Head of caudate nucleus (tissue), 42 donors: ENCODE measurements at regions not wholly inside any gene's neighbourhood (a gene's known extent, or its start where the extent isn't known, plus 50 kb on each side); places are given as distances from the start of the nearest gene placed in this dataset.

Experiments used
- DNase-seq, 42 donors: peaks; one replicate each; pipeline versions ENCODE4 v3.0.0 to v3.0.0-alpha.2; 2020 to 2021; ENCODE audit warnings: mixed read lengths in 7 of 42
- intact Hi-C: fragments of 100-400 bp; cut with DNase I; formaldehyde crosslinking; loops from one replicate; pipeline ENCODE4 v1.15.0; 2022

DNA sequence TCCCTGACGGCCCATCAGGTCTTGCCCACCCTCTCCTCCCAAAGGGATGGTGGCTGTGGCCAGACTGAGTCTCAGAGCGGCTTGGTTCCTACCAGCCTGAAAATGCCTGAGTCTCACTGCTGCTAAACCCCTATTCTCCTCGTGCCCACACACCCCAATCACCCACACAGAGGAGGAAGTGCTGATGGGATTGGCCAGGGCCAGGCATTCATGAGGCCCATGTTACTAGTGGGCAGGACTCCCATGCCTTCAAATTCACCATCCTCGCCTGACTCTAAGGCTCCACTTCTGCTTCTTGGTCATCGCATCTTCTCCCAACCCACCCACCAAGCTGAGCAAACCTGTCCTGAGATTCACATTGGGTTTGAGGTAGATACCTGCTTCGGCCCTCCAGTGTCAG lies 80.1 kb upstream of the CST7 start:
- no peak for DNase-seq
- intact Hi-C loops = no loop called here

DNA sequence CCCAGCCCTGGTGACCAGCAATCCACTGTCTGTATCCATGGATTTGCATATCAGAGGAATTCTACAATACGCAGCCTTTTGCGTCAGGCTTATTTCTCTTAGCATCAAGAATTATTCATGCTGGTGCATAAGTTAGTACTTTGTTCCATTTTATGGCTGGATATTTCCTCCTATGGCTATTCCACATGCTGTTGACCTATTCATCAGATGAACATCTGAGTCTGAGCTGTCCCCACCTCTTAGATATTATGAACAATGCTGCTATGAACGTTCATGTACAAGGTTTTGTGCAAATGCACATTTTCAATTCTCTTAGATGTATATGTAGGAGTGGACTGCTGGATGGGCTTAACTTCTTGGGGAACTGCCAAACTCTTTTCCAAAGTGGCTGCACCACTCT lies 79.0 kb upstream of the CST7 start:
- intact Hi-C loops = no loop called here
- no peak for DNase-seq

DNA sequence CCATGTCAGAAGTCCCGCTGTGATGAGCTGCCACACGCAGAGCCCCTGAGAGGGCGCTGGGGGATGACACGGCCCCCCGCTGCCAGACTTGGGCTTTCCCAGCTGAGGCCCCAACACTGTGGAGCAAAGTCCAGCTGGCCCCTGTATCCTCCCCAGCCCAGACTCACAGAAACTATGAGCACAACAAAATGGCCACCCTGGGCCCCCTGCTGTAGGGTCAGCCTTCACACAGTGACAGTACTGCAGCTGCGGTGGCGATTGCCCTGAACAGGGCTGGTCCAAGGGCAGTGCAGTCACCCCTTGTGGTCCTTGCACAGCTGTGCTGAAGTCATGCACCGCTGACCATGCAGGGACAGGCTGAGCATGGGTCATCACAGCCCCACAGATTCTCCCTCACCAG lies 78.2 kb upstream of the CST7 start:
- intact Hi-C loops = no loop called here
- peak in 1 of 42 donors; percentile 37 for DNase-seq

DNA sequence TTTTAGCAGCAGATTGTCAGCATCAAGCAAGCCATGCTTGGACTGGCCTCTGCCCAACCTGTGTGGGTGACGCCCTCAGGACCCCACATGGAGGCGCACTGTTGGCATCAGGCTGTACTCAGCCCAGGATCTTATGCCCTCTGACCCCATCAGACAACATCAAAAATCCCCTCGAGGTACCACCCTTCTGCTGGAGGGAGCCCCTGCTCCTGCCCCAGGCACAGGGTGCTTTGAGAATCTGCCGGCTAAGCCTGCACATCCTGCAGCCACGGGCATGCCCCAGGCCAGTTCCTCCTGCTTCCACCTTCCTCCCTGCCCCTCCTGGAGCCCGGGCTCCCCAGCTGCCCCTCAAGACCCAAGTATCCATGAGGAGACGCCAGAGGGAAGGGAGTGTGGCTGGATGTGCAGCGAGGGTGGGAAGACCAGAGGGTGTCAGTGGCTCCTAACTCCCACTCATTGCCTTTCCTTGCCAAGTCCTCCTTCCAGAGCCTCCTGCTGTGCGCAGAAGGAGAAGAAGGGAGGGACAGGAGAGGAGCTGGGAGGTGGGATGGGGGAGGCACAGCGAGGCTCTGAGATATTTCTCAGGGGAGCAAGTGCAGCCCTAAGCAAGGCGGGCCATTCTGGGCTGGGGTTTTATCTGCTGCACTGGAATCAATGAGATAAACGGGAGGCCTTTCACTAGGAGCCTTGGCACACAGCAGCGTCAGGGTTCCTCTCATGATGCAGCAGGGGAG lies 77.4 kb upstream of the CST7 start:
- intact Hi-C loops = no loop called here
- DNase-seq = no peak

DNA sequence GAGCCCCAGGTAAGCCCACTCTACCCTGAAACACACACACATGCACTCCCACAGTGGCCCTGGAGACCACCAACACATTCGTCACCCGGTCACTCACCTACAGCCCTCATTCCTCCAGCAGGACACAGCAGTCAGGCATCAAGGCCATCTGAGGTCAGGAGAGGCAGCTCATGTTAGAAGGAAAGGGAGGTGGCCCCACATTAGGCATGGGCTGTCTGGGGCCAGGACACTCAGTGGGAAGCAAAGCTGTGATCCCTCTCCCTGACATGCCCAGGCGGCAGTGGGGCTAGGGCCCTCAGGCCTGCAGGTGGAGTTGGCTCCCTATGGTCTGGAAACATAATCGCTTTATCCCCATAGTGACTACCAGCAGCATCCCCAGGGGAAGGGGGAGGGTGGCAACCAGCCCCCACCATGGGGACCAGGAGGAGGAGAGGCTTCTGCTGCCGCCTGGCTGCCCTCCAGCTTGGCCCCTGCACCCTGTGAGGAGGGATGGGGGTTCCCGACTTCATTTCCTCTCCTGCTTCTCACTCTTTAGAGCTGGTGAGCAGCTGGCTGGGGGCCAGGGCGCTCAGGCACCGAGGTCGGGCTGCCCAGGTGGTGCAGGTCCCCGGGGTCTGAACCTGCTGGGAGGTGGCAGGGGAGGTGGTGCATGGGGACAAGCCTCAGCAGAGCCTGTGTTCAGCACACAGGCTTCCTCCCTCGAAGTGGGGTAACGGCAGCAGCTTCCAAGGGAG lies 76.6 kb upstream of the CST7 start:
- peak in 1 of 42 donors; percentile 38 for DNase-seq
- intact Hi-C loops = no loop called here

DNA sequence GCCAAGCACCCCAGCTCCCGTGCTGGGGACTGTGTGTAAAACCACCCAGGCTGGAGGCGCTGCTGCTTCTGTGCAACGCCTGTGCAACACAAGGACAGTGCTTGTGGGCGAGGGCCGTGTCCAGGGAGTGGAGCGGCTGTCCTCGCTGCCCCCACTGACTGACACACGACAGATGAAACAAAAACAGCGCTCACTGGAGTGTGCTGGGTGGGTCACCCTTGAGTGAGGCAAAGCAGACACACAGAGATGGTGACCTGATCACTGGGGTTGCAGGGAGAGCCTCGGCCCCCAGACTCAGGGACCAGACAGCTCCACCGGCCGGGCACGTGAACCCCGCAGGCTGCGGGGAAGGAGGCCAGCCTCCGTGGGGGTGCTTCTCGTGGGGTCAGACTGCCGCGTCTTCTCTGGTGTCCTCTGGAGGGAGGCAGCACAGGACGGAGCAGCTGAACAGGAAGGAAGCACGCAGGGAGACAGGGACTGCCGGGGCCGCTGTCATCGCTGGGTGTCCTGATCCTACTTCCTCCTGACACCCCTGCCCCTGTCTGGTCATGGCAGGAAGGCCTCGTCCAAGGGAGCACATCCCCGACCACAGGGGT lies 75.9 kb upstream of the CST7 start:
- intact Hi-C loops = no loop called here
- peak in 26 of 42 donors; percentile 9 to 53 (median 25) for DNase-seq

DNA sequence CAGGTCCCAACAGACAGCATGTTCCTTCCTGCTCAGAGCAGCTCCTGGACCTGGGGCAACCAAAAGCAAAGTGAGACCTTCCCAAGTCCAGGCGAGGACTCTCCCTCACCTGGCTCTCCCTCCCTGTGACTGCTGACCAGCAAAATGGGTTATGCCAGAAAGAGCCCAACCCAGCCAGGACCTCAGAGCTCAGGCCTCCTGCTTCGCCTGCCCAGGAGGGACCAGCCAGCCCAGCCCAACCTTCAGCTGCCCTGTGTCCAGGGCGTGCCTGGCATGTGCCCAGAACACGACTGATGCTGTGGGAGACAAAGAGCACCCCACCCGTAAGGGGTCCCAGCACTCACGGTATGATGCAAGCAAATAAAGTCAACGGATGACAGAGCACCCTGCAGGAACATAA lies 74.0 kb upstream of the CST7 start:
- peak in 2 of 42 donors; percentile 25 to 36 for DNase-seq
- intact Hi-C loops = no loop called here

DNA sequence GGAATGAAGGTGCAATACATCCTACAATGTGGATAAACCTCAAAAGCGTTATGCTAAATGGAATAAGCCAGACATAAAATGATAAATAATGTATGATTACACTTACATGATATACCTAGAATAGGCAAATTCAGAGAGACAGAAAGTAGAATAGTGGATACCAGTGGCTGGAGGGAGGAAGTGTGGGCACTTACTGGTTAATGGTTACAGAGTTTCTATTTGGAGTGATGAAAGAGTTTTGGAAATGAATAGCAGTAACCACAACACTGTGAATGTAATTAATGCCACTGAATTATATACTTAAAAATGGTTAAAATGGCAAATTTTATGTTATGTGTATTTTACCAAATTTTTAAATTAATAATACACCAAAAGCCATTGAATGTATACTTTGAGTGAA lies 71.4 kb upstream of the CST7 start:
- intact Hi-C loops = no loop called here
- no peak for DNase-seq

DNA sequence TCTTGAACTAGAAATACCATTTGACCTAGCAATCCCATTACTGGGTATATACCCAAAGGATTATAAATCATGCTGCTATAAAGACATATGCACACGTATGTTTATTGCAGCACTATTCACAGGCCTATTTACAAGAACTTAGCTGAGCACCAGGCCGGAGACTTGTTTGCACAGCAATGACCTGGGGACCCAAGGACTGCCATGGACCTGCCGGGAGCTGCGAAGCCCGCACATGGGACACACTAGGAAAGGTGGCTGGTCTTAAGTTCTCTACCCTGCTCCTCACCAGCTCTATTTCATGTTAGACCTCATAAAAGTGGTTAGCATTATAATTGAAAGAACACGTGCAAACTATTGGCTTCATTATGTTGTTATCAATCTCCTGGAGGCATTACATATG lies 70.4 kb upstream of the CST7 start:
- intact Hi-C loops = no loop called here
- no peak for DNase-seq

DNA sequence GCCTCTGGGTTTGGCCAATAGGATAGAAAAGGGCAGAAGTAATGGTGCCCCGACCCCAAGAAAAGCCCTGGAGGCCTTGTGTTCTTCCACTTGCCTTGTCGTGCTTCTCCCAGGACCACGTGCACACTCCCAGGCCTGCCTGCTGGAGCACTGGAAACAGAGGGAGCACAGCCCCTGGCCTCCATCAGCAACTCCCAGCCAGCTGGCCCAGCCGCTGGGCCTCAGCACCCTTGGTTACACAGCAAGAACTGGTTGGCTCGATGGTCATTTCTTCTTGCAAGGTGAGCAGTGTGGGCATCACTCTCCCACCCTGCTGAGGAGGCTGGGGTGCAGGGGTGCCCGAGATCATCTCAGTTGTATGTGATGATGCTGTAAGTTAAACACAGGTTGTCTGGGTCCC lies 69.2 kb upstream of the CST7 start:
- intact Hi-C loops = no loop called here
- DNase-seq = peak in 1 of 42 donors; percentile 28

DNA sequence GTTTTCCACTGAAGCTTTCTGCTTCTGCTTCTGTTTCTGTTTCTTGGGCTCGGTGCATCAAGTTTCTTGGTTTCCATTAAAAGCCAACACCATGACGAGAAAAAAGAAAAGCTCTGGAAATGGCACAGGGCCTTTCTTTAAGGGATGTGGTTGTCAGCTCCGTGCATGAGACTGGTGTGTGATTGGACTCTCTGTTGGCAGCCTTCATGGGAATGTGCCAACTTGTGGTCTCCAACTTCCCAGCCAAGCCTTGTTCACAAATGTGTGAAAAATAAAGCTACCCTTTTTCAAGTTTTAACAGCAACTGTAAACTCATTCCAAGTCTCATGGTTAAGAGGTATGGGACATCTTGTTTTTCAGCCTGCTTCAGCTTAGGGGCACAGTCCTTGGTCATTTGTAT lies 68.7 kb upstream of the CST7 start:
- intact Hi-C loops = no loop called here
- peak in 1 of 42 donors; percentile 46 for DNase-seq

DNA sequence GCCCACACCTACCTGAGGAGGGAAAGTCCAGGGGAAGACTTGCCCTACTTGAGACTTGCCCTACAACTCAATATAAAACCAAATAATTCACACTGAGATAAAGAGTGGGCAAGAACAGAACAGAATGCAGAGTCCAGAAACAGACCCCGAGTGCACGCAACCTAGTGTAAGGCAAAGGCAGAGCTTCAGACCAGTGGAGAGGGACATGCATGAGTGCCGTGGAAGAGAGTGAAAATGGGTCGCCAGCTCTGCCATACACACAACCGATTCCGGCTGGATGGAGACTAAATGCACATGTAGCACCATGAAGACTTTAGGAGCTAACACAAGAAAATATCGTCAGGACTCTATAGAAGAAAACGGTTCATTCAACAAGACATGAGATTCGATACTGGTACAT lies 58.8 kb upstream of the CST7 start:
- DNase-seq = peak in 1 of 42 donors; percentile 21
- intact Hi-C loops = no loop called here

DNA sequence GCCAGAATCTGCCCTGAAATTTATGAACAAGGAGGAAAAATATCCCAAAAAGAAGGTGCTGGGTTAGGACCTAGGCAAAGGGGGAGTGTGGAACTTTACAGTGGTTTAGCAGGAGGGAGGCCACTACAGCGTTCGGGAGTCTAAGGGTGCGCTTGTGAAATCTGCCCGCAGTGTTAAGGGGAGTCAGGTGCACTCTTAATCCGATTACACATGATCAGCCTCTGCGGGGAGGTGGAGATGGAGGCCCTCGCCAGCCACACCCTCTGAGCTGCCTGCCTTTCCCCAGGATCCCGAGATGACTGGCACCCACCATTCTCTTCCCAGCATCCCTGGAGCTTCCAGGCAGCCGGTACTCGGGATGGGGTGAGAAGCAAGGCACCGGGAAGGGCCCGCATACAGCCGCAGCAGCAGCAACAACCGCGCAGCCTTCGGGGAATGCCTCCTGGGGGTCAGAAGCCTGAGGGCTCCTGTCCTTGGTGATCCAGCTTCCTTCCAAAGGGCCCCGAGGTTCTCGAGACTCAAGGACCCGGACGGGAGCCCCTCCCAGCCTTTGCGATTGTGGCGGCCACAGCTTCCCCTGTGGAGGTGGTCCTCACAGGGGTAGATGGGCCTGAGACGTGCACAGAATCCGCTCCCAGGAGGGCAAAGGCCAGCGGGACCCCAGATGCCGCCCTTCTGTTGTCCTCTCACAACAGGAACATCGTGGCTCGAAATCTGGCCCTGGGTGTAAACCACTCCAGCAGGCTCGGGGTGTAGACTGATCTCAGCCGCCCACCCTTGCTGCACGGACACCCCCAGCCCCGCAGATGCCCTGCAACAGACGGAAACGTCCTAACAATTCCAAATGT lies 57.3 kb upstream of the CST7 start:
- DNase-seq = peak in 1 of 42 donors; percentile 37
- intact Hi-C loops = no loop called here

DNA sequence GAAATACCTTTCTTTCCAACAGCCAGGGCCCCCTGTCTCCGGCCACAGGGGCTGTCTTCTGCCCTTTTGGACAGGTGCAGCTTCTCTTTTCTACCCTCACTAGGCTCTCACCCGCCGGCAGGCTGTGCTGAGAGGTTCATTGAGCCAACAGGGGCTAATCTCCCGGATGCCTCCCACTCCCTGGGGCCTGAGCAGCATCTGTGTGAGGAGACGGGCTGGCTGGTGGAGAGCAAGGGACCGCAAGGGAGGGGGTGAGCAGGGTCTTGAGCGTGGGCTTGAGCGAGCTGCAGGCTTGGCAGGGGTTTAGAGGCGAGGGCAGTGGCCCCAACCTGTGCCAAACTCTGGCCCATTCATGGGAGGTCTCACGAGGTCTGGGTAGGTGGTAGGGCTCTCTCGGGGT lies 56.5 kb upstream of the CST7 start:
- intact Hi-C loops = no loop called here
- peak in 1 of 42 donors; percentile 23 for DNase-seq

DNA sequence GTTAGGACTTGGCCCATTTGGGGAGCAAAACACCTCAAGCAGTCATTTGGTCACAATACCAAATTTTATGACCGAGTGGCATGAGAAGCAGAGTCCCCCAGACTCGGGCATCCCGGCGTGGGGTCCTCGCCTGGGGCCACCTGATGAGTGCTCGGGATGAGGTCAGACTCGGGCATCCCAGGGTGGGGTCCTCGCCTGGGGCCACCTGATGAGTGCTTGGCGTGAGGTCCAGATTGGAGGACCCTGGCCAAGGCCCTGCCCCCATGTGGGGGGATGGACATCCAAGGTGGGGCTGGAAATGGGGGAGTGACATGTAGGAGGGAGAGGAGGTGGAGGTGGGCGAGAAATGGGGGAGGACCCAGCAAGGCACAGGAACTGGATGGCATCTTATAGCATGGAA lies 56.1 kb upstream of the CST7 start:
- intact Hi-C loops = no loop called here

DNA sequence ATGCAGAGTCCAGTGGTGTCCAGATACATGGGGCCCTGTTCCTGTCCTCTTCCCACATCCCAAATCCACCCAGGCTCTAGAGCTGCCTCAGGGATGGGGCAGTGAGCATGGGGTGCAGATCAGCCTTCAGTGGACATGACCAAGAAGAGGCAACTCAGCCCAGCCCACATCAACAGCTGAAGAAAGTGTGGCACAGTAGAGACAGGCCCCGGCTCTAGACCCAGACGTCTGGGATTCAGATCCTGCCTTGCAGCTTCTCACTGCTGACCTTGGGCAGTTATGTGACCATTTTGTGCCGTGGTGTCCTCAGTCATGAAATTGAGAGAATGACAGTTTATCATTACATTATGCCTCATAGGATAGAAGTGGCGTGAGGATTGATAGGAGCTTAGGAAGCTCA lies 54.6 kb upstream of the CST7 start:
- intact Hi-C loops = no loop called here
- DNase-seq = peak in 1 of 42 donors; percentile 16

More for the DNA sequence above, 56.1 kb upstream of the CST7 start:
- peak in 1 of 42 donors; percentile 26 for DNase-seq

DNA sequence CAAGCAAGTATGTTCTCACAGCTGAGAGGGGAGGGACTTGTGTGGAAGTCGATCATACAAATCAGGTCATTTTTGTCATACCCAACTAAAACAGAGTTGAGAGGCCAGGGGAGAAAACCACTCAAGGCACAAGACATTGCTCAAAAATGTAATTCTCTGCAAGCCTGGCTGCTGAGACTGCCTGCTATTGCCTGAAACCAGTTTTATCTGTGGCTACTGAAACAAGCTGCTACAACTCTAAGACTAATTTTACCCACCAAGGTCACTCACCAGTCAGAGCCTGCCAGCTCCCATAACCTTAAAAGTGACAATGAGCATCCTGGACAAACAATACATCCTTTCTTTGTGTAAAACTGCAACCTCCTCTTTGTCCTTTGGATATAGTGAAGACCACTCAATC lies 54.1 kb upstream of the CST7 start:
- DNase-seq = peak in 1 of 42 donors; percentile 7
- intact Hi-C loops = no loop called here

DNA sequence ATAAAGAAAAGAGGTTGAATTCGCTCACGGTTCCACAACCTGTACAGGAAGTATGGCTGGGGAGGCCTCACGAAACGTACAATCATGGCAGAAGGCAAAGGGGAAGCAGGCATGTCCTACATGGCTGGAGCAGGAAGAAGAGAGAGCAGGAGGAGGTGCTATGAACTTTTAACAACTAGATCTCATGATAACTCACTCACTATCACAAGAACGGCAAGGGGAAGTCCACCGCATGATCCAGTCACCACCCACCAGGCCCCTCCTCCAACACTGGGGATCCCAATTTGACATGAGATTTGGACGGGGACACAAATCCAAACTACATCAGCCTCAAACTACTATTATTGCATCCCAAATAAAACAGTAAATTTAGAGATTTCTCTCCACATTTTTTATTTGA lies 53.6 kb upstream of the CST7 start:
- no peak for DNase-seq
- intact Hi-C loops = no loop called here

DNA sequence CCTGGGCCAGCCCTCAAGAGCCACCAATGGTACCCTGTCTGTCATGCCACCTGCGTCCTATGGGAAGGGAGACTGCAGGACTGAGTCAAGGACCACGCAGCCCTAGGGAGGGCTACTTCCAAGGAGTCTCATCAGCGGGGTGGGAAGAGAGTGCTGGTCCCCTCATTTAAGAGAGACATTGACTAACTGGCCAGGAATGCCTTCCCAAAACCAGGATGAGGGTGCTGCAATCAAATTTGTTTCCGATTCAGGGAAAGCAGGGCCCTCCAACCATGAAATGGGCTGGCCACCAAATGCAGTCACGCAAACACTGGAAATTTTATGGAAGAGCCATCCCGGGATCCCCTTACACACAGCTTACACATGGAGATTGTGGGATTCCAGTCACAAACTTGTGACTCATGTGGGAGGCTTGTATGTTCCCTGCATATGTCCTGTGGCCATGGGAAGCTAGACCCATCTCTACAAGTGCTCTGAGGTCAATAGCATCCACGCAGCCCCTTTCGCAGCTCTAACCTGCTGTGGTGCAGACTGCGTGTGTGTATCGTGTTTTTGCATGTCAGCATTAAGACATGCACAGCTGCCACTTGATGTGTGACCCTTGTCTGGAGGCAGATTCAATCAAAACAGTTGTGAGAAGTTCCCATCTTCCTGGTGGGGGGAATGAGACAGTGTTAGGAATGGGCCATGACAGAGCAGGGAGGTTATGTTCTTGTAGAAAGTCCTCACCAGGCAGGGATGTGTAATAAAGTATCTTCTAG lies 53.0 kb upstream of the CST7 start:
- peak in 1 of 42 donors; percentile 31 for DNase-seq
- intact Hi-C loops = no loop called here
